ENCODE measurements at regions not wholly inside any gene's neighbourhood (a gene's known extent, or its start where the extent isn't known, plus 50 kb on each side); places are given as distances from the start of the nearest gene placed in this dataset.

DNA sequence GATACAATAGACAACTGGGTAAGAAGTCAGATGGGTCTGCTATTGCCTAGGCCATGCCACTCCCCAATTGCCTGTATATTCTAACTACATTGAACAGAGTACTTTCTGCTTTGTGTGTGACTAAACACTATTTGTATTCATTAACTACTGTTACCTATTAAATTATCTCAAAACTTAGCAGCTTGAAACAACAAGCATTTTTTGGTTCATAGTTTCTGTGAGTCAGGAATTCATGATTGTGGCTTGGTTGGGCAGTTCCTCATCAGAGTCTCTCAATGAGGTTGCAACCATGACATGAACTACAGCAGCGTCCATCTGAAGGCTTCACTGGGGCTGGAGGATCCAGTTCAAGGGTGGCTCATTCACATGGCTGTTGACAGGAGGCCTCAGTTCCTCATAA is 205.7 kb downstream of the EN1 start:
- TF ChIP-seq CTCF (IDR thresholded peaks at IDR 0.05): no peak
- TF ChIP-seq POLR2A (IDR thresholded peaks at IDR 0.05): no peak

Measured in esophagus squamous epithelium (tissue), 4 donors.